Natural killer cell (primary cell): ENCODE measurements at regions not wholly inside any gene's neighbourhood (a gene's known extent, or its start where the extent isn't known, plus 50 kb on each side); places are given as distances from the start of the nearest gene placed in this dataset.

Experiments used
- ATAC-seq, 3 donors: fragments of 150-1000 bp in 2 of 3; fragments of 200-7000 bp in 1 of 3; cut with Tn5 transposase; 1 replicate in 1 of 3; 2 replicates in 2 of 3; pipeline ENCODE4 v1.10.0; 2021; ENCODE audit warnings: mild to moderate bottlenecking in 2 of 3, moderate library complexity in 2 of 3
- DNase-seq, 2 donors: peaks; one replicate each; pipeline versions ENCODE4 v3.0.0 to v3.0.0-alpha.2; 2013 to 2021; ENCODE audit warnings: mixed read lengths in 1 of 2
- H3K27ac ChIP-seq: one replicate; pipeline ENCODE4 v1.5.1; 2013; ENCODE audit warnings: mild to moderate bottlenecking, low read length
- H3K27me3 ChIP-seq: one replicate; pipeline ENCODE4 v1.6.1; 2013; ENCODE audit warnings: low read length; ENCODE audit not compliant: control insufficient read depth, insufficient read depth
- H3K36me3 ChIP-seq: one replicate; pipeline ENCODE4 v1.6.1; 2013; ENCODE audit warnings: low read length; ENCODE audit not compliant: control insufficient read depth, insufficient read depth
- H3K4me1 ChIP-seq: one replicate; pipeline ENCODE4 v1.6.1; 2013; ENCODE audit warnings: low read length; ENCODE audit not compliant: control insufficient read depth, insufficient read depth
- H3K4me3 ChIP-seq: one replicate; pipeline ENCODE4 v1.5.1; 2013; ENCODE audit warnings: low read length
- H3K9me3 ChIP-seq: one replicate; pipeline ENCODE4 v1.6.1; 2013; ENCODE audit warnings: low read length; ENCODE audit not compliant: control insufficient read depth, insufficient read depth
- H3K27ac Mint-ChIP-seq, 2 donors: one replicate each; pipeline ENCODE4 v1.8.0; 2022; ENCODE audit warnings: mild to moderate bottlenecking in 2 of 2, mixed read lengths in 2 of 2, moderate library complexity in 1 of 2
- H3K27me3 Mint-ChIP-seq, 2 donors: one replicate each; pipeline ENCODE4 v1.8.0; 2022; ENCODE audit warnings: low read depth in 2 of 2, mixed read lengths in 2 of 2
- H3K36me3 Mint-ChIP-seq: one replicate; pipeline ENCODE4 v1.8.0; 2022; ENCODE audit warnings: mixed read lengths
- H3K4me1 Mint-ChIP-seq, 2 donors: one replicate each; pipeline ENCODE4 v1.8.0; 2022; ENCODE audit warnings: mixed read lengths in 2 of 2
- H3K4me3 Mint-ChIP-seq: one replicate; pipeline ENCODE4 v1.8.0; 2022; ENCODE audit warnings: mild to moderate bottlenecking, moderate library complexity, mixed read lengths
- H3K9me3 Mint-ChIP-seq, 2 donors: one replicate each; pipeline ENCODE4 v1.8.0; 2022; ENCODE audit warnings: mixed read lengths in 2 of 2
- WGBS: methylation state at CpG from one replicate; pipeline ENCODE4 v1.1.7; 2013; ENCODE audit warnings: missing lambda C conversion rate; ENCODE audit not compliant: insufficient coverage; 5-methylcytosine and 5-hydroxymethylcytosine counted together
- intact Hi-C: fragments of 100-400 bp; cut with micrococcal nuclease; formaldehyde crosslinking; loops from one replicate; pipeline ENCODE4 v1.14.2; 2022
- TF ChIP-seq, protein P1 (sequence below): fragments of 200-600 bp; IDR thresholded peaks from one replicate; pipeline ENCODE4 v1.8.0; 2022; ENCODE audit warnings: antibody characterized with exemption

DNA sequence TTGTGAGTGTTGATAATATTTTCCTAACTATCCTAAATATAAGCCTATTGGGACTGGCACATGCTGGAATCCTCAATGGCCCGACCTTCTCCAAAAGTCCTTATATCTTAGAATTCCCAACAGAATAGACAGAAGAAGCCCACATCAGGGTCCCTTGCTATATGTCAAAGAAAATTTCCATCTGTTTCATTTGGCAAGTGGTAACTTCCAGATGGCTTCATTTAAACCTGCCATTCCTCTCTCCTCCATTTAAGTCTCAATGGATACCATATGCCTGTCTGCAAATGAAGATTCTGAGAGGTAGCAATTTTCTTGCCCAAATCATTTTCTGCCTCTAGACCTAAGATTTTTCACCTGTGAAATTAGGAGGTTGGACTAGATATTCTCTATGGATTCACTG is 73.1 kb upstream of the KCNA4 start:
- TF ChIP-seq, protein P1, sequence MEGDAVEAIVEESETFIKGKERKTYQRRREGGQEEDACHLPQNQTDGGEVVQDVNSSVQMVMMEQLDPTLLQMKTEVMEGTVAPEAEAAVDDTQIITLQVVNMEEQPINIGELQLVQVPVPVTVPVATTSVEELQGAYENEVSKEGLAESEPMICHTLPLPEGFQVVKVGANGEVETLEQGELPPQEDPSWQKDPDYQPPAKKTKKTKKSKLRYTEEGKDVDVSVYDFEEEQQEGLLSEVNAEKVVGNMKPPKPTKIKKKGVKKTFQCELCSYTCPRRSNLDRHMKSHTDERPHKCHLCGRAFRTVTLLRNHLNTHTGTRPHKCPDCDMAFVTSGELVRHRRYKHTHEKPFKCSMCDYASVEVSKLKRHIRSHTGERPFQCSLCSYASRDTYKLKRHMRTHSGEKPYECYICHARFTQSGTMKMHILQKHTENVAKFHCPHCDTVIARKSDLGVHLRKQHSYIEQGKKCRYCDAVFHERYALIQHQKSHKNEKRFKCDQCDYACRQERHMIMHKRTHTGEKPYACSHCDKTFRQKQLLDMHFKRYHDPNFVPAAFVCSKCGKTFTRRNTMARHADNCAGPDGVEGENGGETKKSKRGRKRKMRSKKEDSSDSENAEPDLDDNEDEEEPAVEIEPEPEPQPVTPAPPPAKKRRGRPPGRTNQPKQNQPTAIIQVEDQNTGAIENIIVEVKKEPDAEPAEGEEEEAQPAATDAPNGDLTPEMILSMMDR = no peak
- intact Hi-C loops = no loop called here
- Mint-ChIP-seq H3K27ac (no peak overlapping the region), H3K27me3 (no peaks in the 10 kb centered on the region), H3K4me3 (no peak overlapping the region), H3K36me3 (no peaks in the 10 kb centered on the region), H3K4me1 (no peaks in the 10 kb centered on the region), H3K9me3 (peaks cover 5 to 6% of the 10 kb centered on the region in 2 donors)
- no peak for ATAC-seq
- no peaks in the 10 kb centered on the region for H3K27me3 ChIP-seq
- H3K36me3 ChIP-seq = no peaks in the 10 kb centered on the region
- H3K9me3 ChIP-seq = no peaks in the 10 kb centered on the region
- H3K4me3 ChIP-seq = no peak overlapping the region
- H3K4me1 ChIP-seq = no peaks in the 10 kb centered on the region
- no peak overlapping the region for H3K27ac ChIP-seq
- DNase-seq = no peak
- WGBS = 86% methylated on average over 1 of the region's 1 CpG

DNA sequence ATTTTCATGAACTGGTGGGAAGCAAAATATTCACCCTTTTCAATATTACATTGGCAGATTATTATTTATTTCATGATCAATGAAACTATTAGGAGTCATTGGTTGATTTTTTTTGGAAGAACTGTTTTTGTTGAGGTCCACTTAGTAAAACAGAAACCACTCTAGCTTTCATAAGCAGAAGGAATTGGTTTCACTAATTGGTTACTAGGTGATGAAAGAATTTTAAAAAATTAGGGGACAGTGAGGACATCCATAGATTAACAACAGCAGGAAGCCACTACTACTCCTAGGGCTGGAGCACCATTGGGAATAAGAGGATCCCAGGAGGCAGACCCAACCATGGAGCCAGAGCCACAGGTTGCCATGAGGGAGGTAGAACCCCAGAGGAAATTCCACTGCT is 74.4 kb upstream of the KCNA4 start:
- Mint-ChIP-seq H3K36me3 (no peaks in the 10 kb centered on the region), H3K4me1 (no peaks in the 10 kb centered on the region), H3K27me3 (no peaks in the 10 kb centered on the region), H3K27ac (no peak overlapping the region), H3K4me3 (no peak overlapping the region), H3K9me3 (peaks cover 4 to 5% of the 10 kb centered on the region in 2 donors)
- TF ChIP-seq, protein P1 = no peak
- Histone ChIP-seq H3K36me3 (no peaks in the 10 kb centered on the region), H3K4me1 (no peaks in the 10 kb centered on the region), H3K9me3 (no peaks in the 10 kb centered on the region), H3K4me3 (no peak overlapping the region), H3K27ac (no peak overlapping the region), H3K27me3 (no peaks in the 10 kb centered on the region)
- DNase-seq = no peak
- ATAC-seq = no peak
- intact Hi-C loops = no loop called here

DNA sequence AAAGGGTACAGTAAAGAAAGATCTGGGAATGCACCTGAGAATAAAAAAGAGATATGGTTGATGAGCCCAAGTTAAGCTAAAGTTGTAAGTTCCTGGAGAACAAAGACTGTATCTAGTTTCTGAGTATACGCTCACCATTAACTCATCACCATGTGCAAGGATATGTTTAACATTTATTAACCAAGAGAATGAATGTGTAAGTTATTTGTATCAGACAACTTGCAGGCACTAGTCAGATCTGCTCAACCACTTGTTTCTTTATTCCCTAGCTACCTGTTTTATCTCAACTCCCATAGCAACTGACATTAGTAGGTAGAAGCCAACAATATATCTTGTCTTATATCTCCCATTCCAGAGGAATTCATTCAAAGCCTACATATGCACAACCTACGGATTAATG is 74.9 kb upstream of the KCNA4 start:
- no peaks in the 10 kb centered on the region for H3K27me3 ChIP-seq
- Mint-ChIP-seq H3K4me3 (no peak overlapping the region), H3K27me3 (no peaks in the 10 kb centered on the region), H3K4me1 (no peaks in the 10 kb centered on the region), H3K27ac (no peak overlapping the region), H3K36me3 (no peaks in the 10 kb centered on the region), H3K9me3 (peaks cover 4 to 5% of the 10 kb centered on the region in 2 donors)
- no peaks in the 10 kb centered on the region for H3K9me3 ChIP-seq
- no peaks in the 10 kb centered on the region for H3K4me1 ChIP-seq
- ATAC-seq (no peak), DNase-seq (no peak)
- TF ChIP-seq, protein P1 = no peak
- WGBS = 100% methylated on average over 1 of the region's 2 CpGs
- no peak overlapping the region for H3K27ac ChIP-seq
- intact Hi-C loops = no loop called here
- no peaks in the 10 kb centered on the region for H3K36me3 ChIP-seq
- no peak overlapping the region for H3K4me3 ChIP-seq

DNA sequence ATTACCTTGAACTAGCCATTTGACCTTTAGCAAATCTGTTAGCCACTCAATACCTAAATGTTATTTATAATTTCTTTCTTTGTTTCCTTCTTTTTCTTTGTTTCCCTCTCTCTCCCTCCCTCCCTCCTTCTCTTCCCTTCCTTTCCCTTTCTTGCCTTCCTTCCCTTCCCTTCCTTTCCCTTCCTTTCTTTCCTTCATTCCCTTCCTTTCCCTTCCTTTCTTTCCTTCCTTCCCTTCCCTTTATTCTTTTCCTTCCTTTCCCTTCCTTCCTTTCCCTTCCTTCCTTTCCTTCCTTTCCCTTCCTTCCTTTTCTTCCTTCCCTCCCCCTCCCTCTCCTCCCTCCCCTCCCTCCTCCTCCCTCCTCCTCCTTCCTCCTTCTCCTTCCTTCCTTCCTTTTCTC is 75.7 kb upstream of the KCNA4 start:
- H3K4me3 ChIP-seq = no peak overlapping the region
- H3K36me3 ChIP-seq = no peaks in the 10 kb centered on the region
- no peaks in the 10 kb centered on the region for H3K9me3 ChIP-seq
- H3K4me1 ChIP-seq = no peaks in the 10 kb centered on the region
- Mint-ChIP-seq H3K27me3 (no peaks in the 10 kb centered on the region), H3K9me3 (peaks cover 4 to 5% of the 10 kb centered on the region in 2 donors), H3K36me3 (no peaks in the 10 kb centered on the region), H3K4me3 (no peak overlapping the region), H3K4me1 (no peaks in the 10 kb centered on the region), H3K27ac (no peak overlapping the region)
- ATAC-seq (no peak), DNase-seq (no peak)
- H3K27ac ChIP-seq = no peak overlapping the region
- H3K27me3 ChIP-seq = no peaks in the 10 kb centered on the region
- intact Hi-C loops = no loop called here
- TF ChIP-seq, protein P1 = no peak
